Neural progenitor cell (in vitro differentiated cells): ENCODE measurements at regions not wholly inside any gene's neighbourhood (a gene's known extent, or its start where the extent isn't known, plus 50 kb on each side); places are given as distances from the start of the nearest gene placed in this dataset.

ENCODE experiments used
- DNase-seq: peaks from one replicate; pipeline ENCODE4 v3.0.0-alpha.2; 2016; ENCODE audit warnings: low spot score
- H2AFZ ChIP-seq: fragments of 200-600 bp; sonication (generic); replicated peaks from 2 replicates; pipeline ENCODE4 v1.6.1; 2016; ENCODE audit warnings: antibody characterized with exemption
- H3F3A ChIP-seq: fragments of 200-600 bp; sonication (generic); 2 replicates; pipeline ENCODE4 v1.6.1; 2016; ENCODE audit warnings: antibody characterized with exemption, low read depth
- H3K27ac ChIP-seq: fragments of 200-600 bp; sonication (generic); 2 replicates; pipeline ENCODE4 v1.5.1; 2016; ENCODE audit warnings: mild to moderate bottlenecking
- H3K27me3 ChIP-seq: fragments of 200-600 bp; sonication (generic); 2 replicates; pipeline ENCODE4 v1.6.1; 2016; ENCODE audit warnings: mild to moderate bottlenecking, moderate library complexity
- H3K36me3 ChIP-seq: fragments of 200-600 bp; sonication (generic); 2 replicates; pipeline ENCODE4 v1.5.1; 2016
- H3K4me1 ChIP-seq: fragments of 200-600 bp; sonication (generic); 2 replicates; pipeline ENCODE4 v1.6.1; 2016; ENCODE audit warnings: mixed run types
- H3K4me2 ChIP-seq: fragments of 200-600 bp; sonication (generic); 2 replicates; pipeline ENCODE4 v1.6.1; 2016
- H3K4me3 ChIP-seq: fragments of 200-600 bp; sonication (generic); 2 replicates; pipeline ENCODE4 v1.5.1; 2016
- H3K79me2 ChIP-seq: fragments of 200-600 bp; sonication (generic); 2 replicates; pipeline ENCODE4 v1.6.1; 2016; ENCODE audit warnings: low read depth
- H3K9ac ChIP-seq: fragments of 200-600 bp; sonication (generic); 2 replicates; pipeline ENCODE4 v1.6.1; 2016
- H3K9me3 ChIP-seq: fragments of 200-600 bp; sonication (generic); 2 replicates; pipeline ENCODE4 v1.5.1; 2016; ENCODE audit warnings: low read depth
- H4K20me1 ChIP-seq: fragments of 200-600 bp; sonication (generic); 2 replicates; pipeline ENCODE4 v1.6.1; 2016; ENCODE audit warnings: low read depth
- H3K27ac Mint-ChIP-seq: 3 replicates; pipeline ENCODE4 v1.8.0; 2021; ENCODE audit warnings: mixed read lengths
- H3K27me3 Mint-ChIP-seq: 2 replicates; pipeline ENCODE4 v1.8.0; 2022; ENCODE audit warnings: low read depth, mild to moderate bottlenecking, inconsistent platforms, moderate library complexity, mixed read lengths; ENCODE audit not compliant: insufficient read depth
- H3K36me3 Mint-ChIP-seq: 3 replicates; pipeline ENCODE4 v1.8.0; 2021; ENCODE audit warnings: mixed read lengths
- H3K4me1 Mint-ChIP-seq: 3 replicates; pipeline ENCODE4 v1.8.0; 2021; ENCODE audit warnings: mixed read lengths
- H3K4me3 Mint-ChIP-seq: 3 replicates; pipeline ENCODE4 v1.8.0; 2021; ENCODE audit warnings: mild to moderate bottlenecking, moderate library complexity, mixed read lengths
- H3K9me3 Mint-ChIP-seq: 3 replicates; pipeline ENCODE4 v1.8.0; 2020; ENCODE audit warnings: mixed read lengths
- CTCF ChIP-seq: fragments of 200-600 bp; sonication (generic); IDR thresholded peaks from 2 replicates; pipeline ENCODE4 v1.5.1; 2017; ENCODE audit warnings: antibody characterized with exemption, mild to moderate bottlenecking
- EZH2 ChIP-seq: fragments of 200-600 bp; sonication (generic); IDR thresholded peaks from 2 replicates; pipeline ENCODE4 v1.6.1; 2017; ENCODE audit warnings: antibody characterized with exemption, mild to moderate bottlenecking, moderate library complexity
- EZH2phosphoT487 ChIP-seq: fragments of 200-600 bp; sonication (generic); IDR thresholded peaks from 2 replicates; pipeline ENCODE4 v1.6.1; 2017; ENCODE audit warnings: antibody characterized with exemption

DNA sequence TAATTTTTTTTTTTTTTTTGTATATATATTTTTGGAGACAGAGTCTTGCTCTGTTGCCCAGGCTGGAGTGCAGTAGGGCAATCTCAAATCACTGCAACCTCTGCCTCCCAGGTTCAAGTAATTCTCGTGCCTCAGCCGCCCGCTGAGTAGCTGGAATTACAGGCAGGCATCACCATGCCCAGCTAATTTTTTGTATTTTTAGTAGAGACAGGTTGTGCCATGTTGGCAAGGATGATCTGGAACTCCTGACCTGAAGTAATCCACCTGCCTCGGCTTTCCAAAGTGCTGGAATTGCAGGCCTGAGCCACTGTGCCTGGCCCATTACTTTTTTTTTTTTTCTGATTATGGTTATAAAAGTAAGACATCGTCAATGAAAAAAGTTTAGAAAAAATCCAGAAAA lies 84.0 kb upstream of the LMNB1 start:
- Mint-ChIP-seq H3K27me3 (no peaks in the 10 kb centered on the region), H3K36me3 (no peaks in the 10 kb centered on the region), H3K27ac (no peak overlapping the region), H3K4me1 (no peaks in the 10 kb centered on the region), H3K9me3 (no peaks in the 10 kb centered on the region), H3K4me3 (no peak overlapping the region)
- Histone ChIP-seq H3K9ac (no peak overlapping the region), H3K27me3 (no peaks in the 10 kb centered on the region), H3K79me2 (no peaks in the 10 kb centered on the region), H3K4me1 (no peaks in the 10 kb centered on the region), H3K36me3 (no peaks in the 10 kb centered on the region), H3K27ac (no peak overlapping the region), H4K20me1 (no peaks in the 10 kb centered on the region), H3F3A (no peaks in the 10 kb centered on the region), H2AFZ (no peak overlapping the region), H3K4me3 (no peak overlapping the region), H3K9me3 (no peaks in the 10 kb centered on the region), H3K4me2 (no peak overlapping the region)
- TF ChIP-seq CTCF (no peak), EZH2 (no peak), EZH2phosphoT487 (no peak)
- no peak for DNase-seq

- TF ChIP-seq EZH2 (no peak), CTCF (no peak), EZH2phosphoT487 (no peak)
- Histone ChIP-seq H3K79me2 (no peaks in the 10 kb centered on the region), H3K9me3 (no peaks in the 10 kb centered on the region), H2AFZ (no peak overlapping the region), H3K9ac (no peak overlapping the region), H3K4me3 (no peak overlapping the region), H4K20me1 (no peaks in the 10 kb centered on the region), H3K27me3 (no peaks in the 10 kb centered on the region), H3F3A (no peaks in the 10 kb centered on the region), H3K4me2 (no peak overlapping the region), H3K36me3 (no peaks in the 10 kb centered on the region), H3K4me1 (no peaks in the 10 kb centered on the region), H3K27ac (no peak overlapping the region)
- Mint-ChIP-seq H3K27ac (no peak overlapping the region), H3K27me3 (no peaks in the 10 kb centered on the region), H3K4me1 (no peaks in the 10 kb centered on the region), H3K36me3 (no peaks in the 10 kb centered on the region), H3K4me3 (no peak overlapping the region), H3K9me3 (no peaks in the 10 kb centered on the region)
- no peak for DNase-seq
Measured at GRCh38 chr5:126693806-126694205, 83.1 kb upstream of the LMNB1 start.

GRCh38 chr5:126694403-126694802 lies 82.5 kb upstream of the LMNB1 start:
- no peaks in the 10 kb centered on the region for H3F3A ChIP-seq
- H3K9ac ChIP-seq: no peak overlapping the region
- no peak overlapping the region for H3K4me2 ChIP-seq
- TF ChIP-seq CTCF (no peak), EZH2 (no peak), EZH2phosphoT487 (no peak)
- Mint-ChIP-seq H3K4me1 (no peaks in the 10 kb centered on the region), H3K4me3 (no peak overlapping the region), H3K36me3 (no peaks in the 10 kb centered on the region), H3K27ac (no peak overlapping the region), H3K27me3 (no peaks in the 10 kb centered on the region), H3K9me3 (no peaks in the 10 kb centered on the region)
- no peak overlapping the region for H2AFZ ChIP-seq
- H4K20me1 ChIP-seq: no peaks in the 10 kb centered on the region
- no peak for DNase-seq
- no peak overlapping the region for H3K4me3 ChIP-seq
- no peaks in the 10 kb centered on the region for H3K36me3 ChIP-seq
- H3K9me3 ChIP-seq: no peaks in the 10 kb centered on the region
- no peaks in the 10 kb centered on the region for H3K27me3 ChIP-seq
- no peak overlapping the region for H3K27ac ChIP-seq
- H3K4me1 ChIP-seq: no peaks in the 10 kb centered on the region
- no peaks in the 10 kb centered on the region for H3K79me2 ChIP-seq

DNA sequence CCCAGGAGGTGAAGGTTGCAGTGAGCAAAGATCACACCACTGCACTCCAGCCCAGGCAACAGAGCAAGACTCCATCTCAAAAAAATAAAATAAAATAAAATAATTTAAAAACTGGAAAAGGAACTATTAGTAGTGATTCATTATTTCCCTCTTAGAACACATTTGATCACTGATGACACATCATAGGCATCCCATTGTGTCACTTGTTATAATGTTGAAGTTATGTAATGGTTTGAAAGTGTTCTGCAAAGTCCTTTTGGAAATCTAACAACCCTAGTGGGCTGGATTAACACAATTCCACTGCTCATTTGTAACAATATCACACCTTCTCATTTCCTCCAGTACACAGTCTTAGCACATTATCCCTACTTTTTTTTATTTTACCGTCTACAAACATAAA lies 81.8 kb upstream of the LMNB1 start:
- Histone ChIP-seq H3K4me3 (no peak overlapping the region), H3K27me3 (no peaks in the 10 kb centered on the region), H3K79me2 (no peaks in the 10 kb centered on the region), H4K20me1 (no peaks in the 10 kb centered on the region), H3K4me2 (no peak overlapping the region), H3K9me3 (no peaks in the 10 kb centered on the region), H3F3A (no peaks in the 10 kb centered on the region), H2AFZ (no peak overlapping the region), H3K36me3 (no peaks in the 10 kb centered on the region), H3K9ac (no peak overlapping the region), H3K27ac (no peak overlapping the region), H3K4me1 (no peaks in the 10 kb centered on the region)
- TF ChIP-seq CTCF: no peak
- no peak for TF ChIP-seq EZH2
- no peak for TF ChIP-seq EZH2phosphoT487
- no peaks in the 10 kb centered on the region for H3K9me3 Mint-ChIP-seq
- H3K36me3 Mint-ChIP-seq: no peaks in the 10 kb centered on the region
- H3K4me1 Mint-ChIP-seq: no peaks in the 10 kb centered on the region
- DNase-seq: no peak
- H3K27me3 Mint-ChIP-seq: no peaks in the 10 kb centered on the region
- no peak overlapping the region for H3K27ac Mint-ChIP-seq
- no peak overlapping the region for H3K4me3 Mint-ChIP-seq
